Liver (tissue), 2 donors: ENCODE measurements at regions not wholly inside any gene's neighbourhood (a gene's known extent, or its start where the extent isn't known, plus 50 kb on each side); places are given as distances from the start of the nearest gene placed in this dataset.

Experiments
- FOXA1 ChIP-seq: IDR thresholded peaks from 2 replicates; pipeline ENCODE4 v1.6.1; 2016; ENCODE audit warnings: antibody characterized with exemption
- TAF1 ChIP-seq: conservative IDR thresholded peaks from 2 replicates; pipeline ENCODE4 v1.6.1; 2016; ENCODE audit warnings: antibody characterized with exemption, mild to moderate bottlenecking
- donor health status: healthy.

GRCh38 chr12:126518596-126519200 is 1453.5 kb downstream of the AACS start:
- TF ChIP-seq TAF1 (no peak), FOXA1 (no peak)
